ENCODE measurements at regions not wholly inside any gene's neighbourhood (a gene's known extent, or its start where the extent isn't known, plus 50 kb on each side); places are given as distances from the start of the nearest gene placed in this dataset.
A peak's percentile ranks its signal among the peaks of the same experiment; 100 is the strongest.

GRCh38 chr3:135869439-135870105, 96.0 kb upstream of the PPP2R3A start:
- intact Hi-C loops (cut with DNase I): no loop called here

GRCh38 chr3:135871311-135871710, 94.2 kb upstream of the PPP2R3A start:
- intact Hi-C loops (cut with DNase I): no loop called here
- no peak for ATAC-seq
- no peak for DNase-seq (ENCODE audit: low spot score)

More at GRCh38 chr3:135869439-135870105, 96.0 kb upstream of the PPP2R3A start:
- DNase-seq (ENCODE audit: low spot score): no peak
- ATAC-seq: no peak

- DNase-seq (ENCODE audit: low spot score) (no peak), ATAC-seq (no peak)
- intact Hi-C loops (cut with DNase I): no loop called here
Measured at GRCh38 chr3:135874035-135874434, 91.5 kb upstream of the PPP2R3A start.

GRCh38 chr3:135878501-135878900, 87.0 kb upstream of the PPP2R3A start:
- intact Hi-C loops (cut with DNase I): no loop called here
- no peak for ATAC-seq
- no peak for DNase-seq (ENCODE audit: low spot score)

GRCh38 chr3:135885885-135886284, 79.6 kb upstream of the PPP2R3A start:
- ATAC-seq (no peak), DNase-seq (ENCODE audit: low spot score) (no peak)
- intact Hi-C loops (cut with DNase I): no loop called here

- intact Hi-C loops (cut with DNase I): no loop called here
- no peak for ATAC-seq
Measured at GRCh38 chr3:135887220-135887619, 78.3 kb upstream of the PPP2R3A start.

GRCh38 chr3:135889443-135889842, 76.1 kb upstream of the PPP2R3A start:
- ATAC-seq (no peak), DNase-seq (ENCODE audit: low spot score) (no peak)
- intact Hi-C loops (cut with DNase I): no loop called here

More at GRCh38 chr3:135887220-135887619, 78.3 kb upstream of the PPP2R3A start:
- DNase-seq (ENCODE audit: low spot score): no peak

GRCh38 chr3:135891121-135891520, 74.4 kb upstream of the PPP2R3A start:
- ATAC-seq: no peak
- intact Hi-C loops (cut with DNase I): loop anchor here (5.0 kb wide), 1 partner anchor 1289 kb away; no protein-coding TSS in a partner anchor
- DNase-seq (ENCODE audit: low spot score): no peak

- ATAC-seq: no peak
- peak; percentile 81 for DNase-seq (ENCODE audit: low spot score)
- intact Hi-C loops (cut with DNase I): no loop called here
Measured at GRCh38 chr3:135895106-135895733, 70.3 kb upstream of the PPP2R3A start.

- DNase-seq (ENCODE audit: low spot score) (no peak), ATAC-seq (no peak)
- intact Hi-C loops (cut with DNase I): no loop called here
Measured at GRCh38 chr3:135895734-135896121, 69.8 kb upstream of the PPP2R3A start.

GRCh38 chr3:135896613-135897012, 68.9 kb upstream of the PPP2R3A start:
- intact Hi-C loops (cut with DNase I): no loop called here
- DNase-seq (ENCODE audit: low spot score) (no peak), ATAC-seq (no peak)

GRCh38 chr3:135897715-135898114, 67.8 kb upstream of the PPP2R3A start:
- ATAC-seq (no peak), DNase-seq (ENCODE audit: low spot score) (no peak)
- intact Hi-C loops (cut with DNase I): no loop called here

- ATAC-seq (no peak), DNase-seq (ENCODE audit: low spot score) (no peak)
- intact Hi-C loops (cut with DNase I): no loop called here
Measured at GRCh38 chr3:135898774-135899173, 66.8 kb upstream of the PPP2R3A start.

- ATAC-seq (no peak), DNase-seq (ENCODE audit: low spot score) (no peak)
- intact Hi-C loops (cut with DNase I): no loop called here
Measured at GRCh38 chr3:135905058-135905724, 60.3 kb upstream of the PPP2R3A start.

GRCh38 chr3:135907422-135908165, 57.9 kb upstream of the PPP2R3A start:
- no peak for DNase-seq (ENCODE audit: low spot score)
- ATAC-seq: no peak
- intact Hi-C loops (cut with DNase I): no loop called here

- ATAC-seq: no peak
- intact Hi-C loops (cut with DNase I): no loop called here
- DNase-seq (ENCODE audit: low spot score): no peak
Measured at GRCh38 chr3:135908225-135908624, 57.3 kb upstream of the PPP2R3A start.

GRCh38 chr3:135908737-135909136, 56.8 kb upstream of the PPP2R3A start:
- intact Hi-C loops (cut with DNase I): no loop called here
- no peak for DNase-seq (ENCODE audit: low spot score)
- no peak for ATAC-seq

GRCh38 chr3:135911110-135911509, 54.4 kb upstream of the PPP2R3A start:
- no peak for ATAC-seq
- intact Hi-C loops (cut with DNase I): no loop called here
- DNase-seq (ENCODE audit: low spot score): no peak

- DNase-seq (ENCODE audit: low spot score): no peak
- intact Hi-C loops (cut with DNase I): no loop called here
- ATAC-seq: no peak
Measured at GRCh38 chr3:135915206-135915605, 50.3 kb upstream of the PPP2R3A start.

All from sciatic nerve (tissue), 2 donors.